HG02798 (cell line): ENCODE measurements at regions not wholly inside any gene's neighbourhood (a gene's known extent, or its start where the extent isn't known, plus 50 kb on each side); places are given as distances from the start of the nearest gene placed in this dataset.

Experiments used
- ATAC-seq: cut with Tn5 transposase; IDR thresholded peaks from one replicate; pipeline ENCODE4 v1.9.1; 2021; ENCODE audit warnings: mild to moderate bottlenecking; ENCODE audit not compliant: unreplicated experiment, poor library complexity

GRCh38 chrY:8652445-8652844, 684.8 kb upstream of the TSPY4 start:
- ATAC-seq: no peak

- no peak for ATAC-seq
Observed at GRCh38 chrY:8655017-8655416, 682.2 kb upstream of the TSPY4 start.

- ATAC-seq: no peak
Observed at GRCh38 chrY:8656101-8656500, 681.2 kb upstream of the TSPY4 start.

DNA sequence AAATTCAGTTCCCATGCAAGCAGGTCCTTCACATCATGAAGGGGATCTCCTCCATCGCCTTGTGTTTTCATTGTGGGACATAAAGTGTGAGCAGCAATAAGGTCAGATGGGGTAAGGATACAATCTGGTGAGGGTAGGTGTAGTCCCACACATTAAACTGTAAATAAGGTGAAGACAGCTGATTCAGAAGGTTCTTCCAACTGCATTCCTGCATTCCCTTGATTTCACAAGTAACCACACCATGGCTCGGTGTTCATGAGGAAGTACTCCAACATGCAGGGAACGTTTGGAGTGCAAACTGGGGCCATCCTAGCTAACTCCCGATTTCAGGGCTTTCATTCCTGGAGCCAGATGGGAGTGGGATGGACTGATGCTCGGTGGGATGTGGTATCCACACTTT, 680.7 kb upstream of the TSPY4 start:
- ATAC-seq: no peak

GRCh38 chrY:8659721-8660120, 677.5 kb upstream of the TSPY4 start:
- no peak for ATAC-seq

GRCh38 chrY:8673896-8674295, 663.4 kb upstream of the TSPY4 start:
- no peak for ATAC-seq

DNA sequence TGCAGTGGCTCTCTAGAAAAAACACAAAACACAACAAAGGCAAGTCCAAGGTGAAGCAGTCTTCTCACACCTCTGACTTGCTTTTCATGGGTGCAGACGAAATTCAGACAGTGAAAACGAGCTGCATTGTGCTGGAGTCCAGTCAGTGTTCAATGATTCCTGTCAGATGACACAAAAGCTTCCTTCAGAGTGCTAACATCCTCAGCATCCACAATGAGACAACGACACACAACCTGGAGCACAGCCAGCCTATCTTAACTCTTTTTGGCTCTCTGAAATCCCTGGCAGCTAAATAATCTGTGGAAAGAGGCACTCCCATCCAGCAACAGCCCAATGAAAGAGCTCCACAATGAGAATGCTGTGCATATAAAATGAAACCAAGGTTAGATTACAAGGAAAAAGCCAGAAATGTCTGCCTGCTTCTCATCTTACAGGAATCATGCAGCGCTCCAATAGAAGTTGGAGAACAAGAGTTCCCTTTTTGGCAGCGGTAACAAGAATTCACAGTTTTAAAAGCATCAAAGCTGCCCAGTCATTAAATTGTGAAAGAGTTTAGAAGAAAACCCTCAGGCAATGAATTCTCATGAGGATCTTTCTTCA, 659.8 kb upstream of the TSPY4 start:
- no peak for ATAC-seq

DNA sequence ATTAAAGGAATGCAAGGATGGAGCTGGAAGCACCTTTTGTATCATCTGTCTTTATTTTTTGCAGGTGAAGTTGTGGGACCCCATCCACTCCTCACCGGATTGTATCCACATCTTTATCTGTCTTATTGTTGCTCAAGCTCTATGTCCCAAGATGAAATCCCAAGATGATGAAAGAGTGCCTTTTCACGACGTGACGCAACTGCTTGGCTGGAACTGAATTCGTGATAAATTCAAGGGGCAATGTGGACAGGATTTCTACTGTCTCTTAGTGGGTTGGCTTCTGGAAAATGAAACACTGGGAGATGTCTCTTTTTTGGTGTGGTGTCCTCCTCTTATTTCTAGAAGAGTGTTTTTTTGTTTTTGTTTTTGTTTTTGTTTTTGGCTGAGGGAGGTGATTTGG, 650.1 kb upstream of the TSPY4 start:
- ATAC-seq: no peak

DNA sequence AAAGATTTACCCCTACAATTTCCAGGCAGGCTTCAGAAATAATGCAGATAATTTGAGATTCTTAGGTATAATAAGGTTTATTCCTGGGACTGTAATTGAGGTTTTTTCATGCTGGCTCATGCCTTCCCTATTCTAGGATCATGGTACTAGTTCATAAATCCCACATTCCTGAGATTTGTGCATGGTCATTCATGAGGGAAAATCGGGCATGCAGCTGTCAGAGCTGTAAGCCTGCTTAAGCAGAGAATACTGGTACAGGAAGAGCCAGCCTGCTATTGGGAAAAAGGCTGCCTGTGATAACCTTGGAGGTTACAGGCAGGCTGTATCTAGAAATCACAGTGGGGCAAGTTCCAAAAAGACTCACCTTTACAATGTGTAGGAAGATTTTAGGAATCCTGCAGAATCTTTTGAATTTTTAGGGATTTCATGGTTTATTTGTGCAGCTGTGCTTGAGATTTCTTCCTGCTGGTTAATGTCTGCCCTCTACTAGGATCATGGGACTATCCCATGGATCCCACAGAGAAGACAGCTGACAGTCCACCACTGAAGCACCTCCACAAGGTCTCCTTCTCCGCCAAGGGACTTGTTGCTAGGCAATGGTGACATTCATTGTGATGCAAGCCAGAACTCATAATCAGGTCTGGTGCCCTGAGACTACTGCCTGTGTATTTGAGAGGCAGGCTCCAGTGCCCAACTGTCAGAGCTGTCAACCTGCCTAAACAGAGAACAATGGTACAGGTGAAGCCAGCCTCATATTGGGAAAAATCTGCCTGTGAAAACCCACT, 646.2 kb upstream of the TSPY4 start:
- no peak for ATAC-seq

GRCh38 chrY:8698571-8698970, 638.7 kb upstream of the TSPY4 start:
- no peak for ATAC-seq

GRCh38 chrY:8705636-8706300, 631.5 kb upstream of the TSPY4 start:
- ATAC-seq: no peak

GRCh38 chrY:8712296-8712695, 625.0 kb upstream of the TSPY4 start:
- ATAC-seq: no peak

DNA sequence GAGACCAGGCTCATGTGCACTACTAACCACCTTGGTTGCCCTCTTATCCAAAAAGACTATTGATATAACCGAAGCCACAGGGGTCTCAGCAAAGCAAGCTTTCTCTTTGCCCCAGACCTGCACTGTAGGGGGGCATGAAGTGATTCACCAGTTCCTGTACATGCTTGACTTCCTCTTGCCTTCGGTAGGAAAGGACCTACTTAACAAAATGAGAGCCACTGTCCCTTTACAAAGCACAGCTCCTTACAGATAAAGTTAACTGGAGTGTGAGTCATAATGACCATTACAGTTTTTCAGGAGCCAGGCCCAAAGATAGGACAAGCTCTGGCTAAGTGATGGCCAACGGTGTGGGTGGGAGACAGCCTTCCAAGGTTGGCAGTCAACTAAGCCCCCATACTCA, 622.0 kb upstream of the TSPY4 start:
- ATAC-seq: no peak

- no peak for ATAC-seq
Observed at GRCh38 chrY:8726616-8727015, 610.6 kb upstream of the TSPY4 start.

DNA sequence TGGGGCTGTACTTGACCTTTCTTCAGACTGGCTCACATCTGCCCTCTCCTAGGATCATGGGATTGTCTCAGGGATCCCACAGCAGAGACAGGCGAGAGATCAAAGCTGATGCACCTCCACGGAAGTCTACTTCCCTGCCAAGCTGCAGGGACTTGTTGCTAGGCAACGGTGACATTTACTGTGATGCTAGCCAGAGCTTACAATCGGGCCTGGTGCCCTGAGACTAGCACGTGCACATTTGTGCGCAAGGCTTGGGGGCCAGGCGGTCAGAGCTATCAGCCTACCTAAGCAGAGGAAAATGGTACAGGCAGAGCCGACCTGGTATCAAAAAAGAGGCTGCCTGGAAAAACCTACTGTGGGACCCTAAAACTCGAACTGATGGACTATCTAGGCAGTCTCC, 607.3 kb upstream of the TSPY4 start:
- ATAC-seq: no peak

- no peak for ATAC-seq
Observed at GRCh38 chrY:8741343-8742069, 595.8 kb upstream of the TSPY4 start.

DNA sequence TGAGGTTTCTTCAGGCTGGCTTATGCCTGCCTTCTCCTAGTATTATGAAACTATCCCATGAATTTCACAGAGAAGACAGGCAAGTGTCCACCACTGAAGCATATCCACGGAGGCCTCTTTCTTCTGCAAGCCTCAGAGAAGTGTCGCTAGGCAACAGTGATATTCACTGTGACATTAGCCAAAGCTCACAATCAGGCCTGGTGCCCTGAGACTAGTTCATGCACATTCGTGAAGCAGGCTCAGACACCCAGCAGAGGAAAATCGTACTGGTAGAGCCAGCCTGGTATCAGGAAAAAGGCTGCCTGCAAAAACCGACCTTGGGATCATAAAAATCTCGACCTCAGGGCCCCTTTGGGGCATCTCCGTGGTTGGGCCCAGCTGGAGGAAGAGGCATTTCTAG, 573.1 kb upstream of the TSPY4 start:
- no peak for ATAC-seq

- no peak for ATAC-seq
Observed at GRCh38 chrY:8781184-8781890, 555.9 kb upstream of the TSPY4 start.

DNA sequence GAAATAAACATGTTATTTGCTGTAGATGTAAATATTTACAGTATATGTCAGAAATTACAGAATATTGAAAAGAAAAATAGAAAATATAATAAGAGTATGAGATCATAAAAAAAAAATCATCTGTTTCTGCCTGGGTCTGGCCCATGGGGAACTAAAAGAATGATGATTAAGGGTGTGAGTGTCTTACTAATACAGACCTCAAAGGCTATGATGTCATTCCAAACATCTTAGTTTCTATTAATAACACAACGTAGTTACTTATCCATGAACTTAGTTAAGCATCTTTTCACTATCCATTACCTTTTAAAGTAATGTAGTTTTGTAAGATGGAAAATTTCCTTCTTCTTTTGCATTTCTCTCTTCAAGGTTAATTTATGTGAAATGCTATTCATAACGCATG, 542.7 kb upstream of the TSPY4 start:
- ATAC-seq: no peak

- ATAC-seq: no peak
Observed at GRCh38 chrY:8804317-8804716, 532.9 kb upstream of the TSPY4 start.
